ENCODE measurements at regions not wholly inside any gene's neighbourhood (a gene's known extent, or its start where the extent isn't known, plus 50 kb on each side); places are given as distances from the start of the nearest gene placed in this dataset.

- no peak for DNase-seq
- intact Hi-C loops (cut with DNase I): no loop called here
- TF ChIP-seq CTCF (IDR thresholded peaks at IDR 0.05): no peak
- TF ChIP-seq POLR2A (IDR thresholded peaks at IDR 0.05): no peak
- peak; percentile 63 to 95 (median 72) for ATAC-seq
- 20% methylated on average over 1 of the region's 1 CpG for WGBS (ENCODE audit: insufficient coverage, low coverage, low lambda C conversion rate, missing lambda C conversion rate)
- peaks cover 0 to 9% (median 0%) of the 10 kb centered on the region in 4 donors for H3K4me1 ChIP-seq
- H3K27ac ChIP-seq: no peak overlapping the region
- no peaks in the 10 kb centered on the region for H3K36me3 ChIP-seq
- no peaks in the 10 kb centered on the region for H3K9me3 ChIP-seq
- no peak overlapping the region for H3K4me3 ChIP-seq
- no peaks in the 10 kb centered on the region for H3K27me3 ChIP-seq
Measured at GRCh38 chr5:6117212-6117611, 261.1 kb downstream of the MED10 start.

GRCh38 chr5:6115852-6116251, 262.5 kb downstream of the MED10 start:
- H3K36me3 ChIP-seq: no peaks in the 10 kb centered on the region
- H3K27me3 ChIP-seq: no peaks in the 10 kb centered on the region
- no peak for ATAC-seq
- intact Hi-C loops (cut with DNase I): no loop called here
- DNase-seq: no peak
- H3K4me1 ChIP-seq: peaks cover 0 to 9% (median 0%) of the 10 kb centered on the region in 4 donors
- no peak overlapping the region for H3K27ac ChIP-seq
- H3K9me3 ChIP-seq: no peaks in the 10 kb centered on the region
- H3K4me3 ChIP-seq: no peak overlapping the region
- 95% methylated on average over 4 of the region's 4 CpGs for WGBS (ENCODE audit: insufficient coverage, low coverage, low lambda C conversion rate, missing lambda C conversion rate)
- TF ChIP-seq POLR2A (IDR thresholded peaks at IDR 0.05) (no peak), CTCF (IDR thresholded peaks at IDR 0.05) (no peak)

GRCh38 chr5:6112538-6112937, 265.8 kb downstream of the MED10 start:
- intact Hi-C loops (cut with DNase I): no loop called here

GRCh38 chr5:6112125-6112524, 266.2 kb downstream of the MED10 start:
- ATAC-seq (no peak), DNase-seq (no peak)
- no peaks in the 10 kb centered on the region for H3K27me3 ChIP-seq
- H3K36me3 ChIP-seq: no peaks in the 10 kb centered on the region
- H3K27ac ChIP-seq: no peak overlapping the region
- no peaks in the 10 kb centered on the region for H3K9me3 ChIP-seq
- 52% methylated on average over 3 of the region's 3 CpGs for WGBS (ENCODE audit: insufficient coverage, low coverage, low lambda C conversion rate, missing lambda C conversion rate)
- H3K4me3 ChIP-seq: no peak overlapping the region
- TF ChIP-seq CTCF (IDR thresholded peaks at IDR 0.05) (no peak), POLR2A (IDR thresholded peaks at IDR 0.05) (no peak)
- H3K4me1 ChIP-seq: peaks cover 0 to 6% (median 0%) of the 10 kb centered on the region in 4 donors
- intact Hi-C loops (cut with DNase I): no loop called here

More at GRCh38 chr5:6112538-6112937, 265.8 kb downstream of the MED10 start:
- ATAC-seq (no peak), DNase-seq (no peak)
- Histone ChIP-seq H3K4me3 (no peak overlapping the region), H3K9me3 (no peaks in the 10 kb centered on the region), H3K36me3 (no peaks in the 10 kb centered on the region), H3K27me3 (no peaks in the 10 kb centered on the region), H3K27ac (no peak overlapping the region), H3K4me1 (peaks cover 0 to 9% (median 0%) of the 10 kb centered on the region in 4 donors)
- no peak for TF ChIP-seq CTCF (IDR thresholded peaks at IDR 0.05)
- no peak for TF ChIP-seq POLR2A (IDR thresholded peaks at IDR 0.05)

- intact Hi-C loops (cut with DNase I): no loop called here
- no peak overlapping the region for H3K4me3 ChIP-seq
- H3K4me1 ChIP-seq: no peaks in the 10 kb centered on the region
- H3K27me3 ChIP-seq: no peaks in the 10 kb centered on the region
- no peak for TF ChIP-seq CTCF (IDR thresholded peaks at IDR 0.05)
- TF ChIP-seq POLR2A (IDR thresholded peaks at IDR 0.05): no peak
- DNase-seq (no peak), ATAC-seq (no peak)
- 85% methylated on average over 4 of the region's 6 CpGs for WGBS (ENCODE audit: insufficient coverage, low coverage, low lambda C conversion rate, missing lambda C conversion rate)
- H3K9me3 ChIP-seq: no peaks in the 10 kb centered on the region
- H3K27ac ChIP-seq: no peak overlapping the region
- no peaks in the 10 kb centered on the region for H3K36me3 ChIP-seq
Measured at GRCh38 chr5:6111131-6111530, 267.2 kb downstream of the MED10 start.
